DOHH2 (cell line): ENCODE measurements at regions not wholly inside any gene's neighbourhood (a gene's known extent, or its start where the extent isn't known, plus 50 kb on each side); places are given as distances from the start of the nearest gene placed in this dataset.

Experiments
- EZH2phosphoT487 ChIP-seq: fragments of 200-600 bp; sonication (generic); IDR thresholded peaks from 2 replicates; pipeline ENCODE4 v1.6.1; 2017; ENCODE audit warnings: borderline replicate concordance, mild to moderate bottlenecking, antibody characterized with exemption, low read length, moderate library complexity, mixed read lengths
- TF ChIP-seq, protein P1 (sequence below): fragments of 200-600 bp; sonication (generic); IDR thresholded peaks from one replicate; pipeline ENCODE4 v1.5.1; 2014; ENCODE audit warnings: antibody characterized with exemption, mild to moderate bottlenecking, low read depth, low read length; ENCODE audit not compliant: poor library complexity, severe bottlenecking

DNA sequence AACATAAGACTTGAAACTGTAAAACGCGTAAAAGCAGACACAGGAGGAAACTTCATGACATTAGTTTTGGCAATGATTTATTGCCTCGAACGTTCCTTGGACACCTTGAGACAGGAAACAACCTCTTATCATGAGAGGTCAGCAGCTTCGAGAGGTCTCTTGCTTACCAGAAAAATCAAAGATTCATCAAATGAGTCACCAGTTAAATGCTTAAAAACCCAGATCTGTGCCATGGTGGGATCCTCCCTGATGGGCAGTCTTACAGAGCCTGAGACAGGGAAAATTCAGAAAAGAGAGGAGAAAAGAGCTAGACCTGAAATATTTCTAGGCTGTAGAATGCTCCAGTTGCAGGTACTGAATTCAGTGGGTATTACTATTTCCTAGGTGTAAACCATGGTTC lies 1093.9 kb downstream of the AACS start:
- TF ChIP-seq, protein P1, sequence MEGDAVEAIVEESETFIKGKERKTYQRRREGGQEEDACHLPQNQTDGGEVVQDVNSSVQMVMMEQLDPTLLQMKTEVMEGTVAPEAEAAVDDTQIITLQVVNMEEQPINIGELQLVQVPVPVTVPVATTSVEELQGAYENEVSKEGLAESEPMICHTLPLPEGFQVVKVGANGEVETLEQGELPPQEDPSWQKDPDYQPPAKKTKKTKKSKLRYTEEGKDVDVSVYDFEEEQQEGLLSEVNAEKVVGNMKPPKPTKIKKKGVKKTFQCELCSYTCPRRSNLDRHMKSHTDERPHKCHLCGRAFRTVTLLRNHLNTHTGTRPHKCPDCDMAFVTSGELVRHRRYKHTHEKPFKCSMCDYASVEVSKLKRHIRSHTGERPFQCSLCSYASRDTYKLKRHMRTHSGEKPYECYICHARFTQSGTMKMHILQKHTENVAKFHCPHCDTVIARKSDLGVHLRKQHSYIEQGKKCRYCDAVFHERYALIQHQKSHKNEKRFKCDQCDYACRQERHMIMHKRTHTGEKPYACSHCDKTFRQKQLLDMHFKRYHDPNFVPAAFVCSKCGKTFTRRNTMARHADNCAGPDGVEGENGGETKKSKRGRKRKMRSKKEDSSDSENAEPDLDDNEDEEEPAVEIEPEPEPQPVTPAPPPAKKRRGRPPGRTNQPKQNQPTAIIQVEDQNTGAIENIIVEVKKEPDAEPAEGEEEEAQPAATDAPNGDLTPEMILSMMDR: no peak
- no peak for TF ChIP-seq EZH2phosphoT487
